Esophagus muscularis mucosa (tissue), 4 donors: ENCODE measurements at regions not wholly inside any gene's neighbourhood (a gene's known extent, or its start where the extent isn't known, plus 50 kb on each side); places are given as distances from the start of the nearest gene placed in this dataset.

Source experiments
- DNase-seq: peaks from one replicate; pipeline ENCODE4 v3.0.0-alpha.2; 2017; ENCODE audit errors: extremely low spot score
- H3K27ac ChIP-seq, 4 donors: fragments of 200-600 bp; sonication (generic); replicated peaks in 1 of 4; 1 replicate in 3 of 4; 2 replicates in 1 of 4; pipeline ENCODE4 v1.5.1; 2016 to 2019; ENCODE audit warnings: mild to moderate bottlenecking in 1 of 4
- H3K27me3 ChIP-seq, 4 donors: fragments of 200-600 bp; sonication (generic); one replicate each; pipeline versions ENCODE4 v1.5.1 to v1.6.0; 2016 to 2019
- H3K36me3 ChIP-seq, 4 donors: fragments of 200-600 bp; sonication (generic); one replicate each; pipeline ENCODE4 v1.5.1; 2016 to 2019
- H3K4me1 ChIP-seq, 4 donors: fragments of 200-600 bp; sonication (generic); one replicate each; pipeline ENCODE4 v1.5.1; 2016 to 2019
- H3K4me3 ChIP-seq, 4 donors: fragments of 200-600 bp; sonication (generic); 1 replicate in 2 of 4; 2 replicates in 2 of 4; pipeline ENCODE4 v1.5.1; 2016 to 2019; ENCODE audit warnings: mild to moderate bottlenecking in 4 of 4, moderate library complexity in 1 of 4
- H3K9me3 ChIP-seq, 4 donors: fragments of 200-600 bp; sonication (generic); 1 replicate in 3 of 4; 2 replicates in 1 of 4; pipeline ENCODE4 v1.5.1; 2016 to 2019
- CTCF ChIP-seq, 3 experiments: fragments of 200-600 bp in 2 of 3; fragments of 450-650 bp in 1 of 3; sonication (generic) in 2 of 3; IDR thresholded peaks; one replicate each; pipeline ENCODE4 v1.5.1; 2017 to 2019; ENCODE audit warnings: antibody characterized with exemption in 3 of 3, mild to moderate bottlenecking in 2 of 3, moderate library complexity in 1 of 3
- EP300 ChIP-seq: sonication (generic); formaldehyde crosslinking; IDR thresholded peaks from one replicate; pipeline ENCODE4 v1.6.1; 2017; ENCODE audit warnings: antibody characterized with exemption
- POLR2A ChIP-seq: fragments of 450-650 bp; IDR thresholded peaks from one replicate; pipeline ENCODE4 v1.6.1; 2017; ENCODE audit warnings: antibody characterized with exemption, moderate library complexity, mild to moderate bottlenecking, low read depth
- POLR2AphosphoS5 ChIP-seq, 2 donors: sonication (generic); formaldehyde crosslinking; IDR thresholded peaks; one replicate each; pipeline ENCODE4 v1.6.1; 2017; ENCODE audit warnings: antibody characterized with exemption in 2 of 2
- WGBS: methylation state at CpG from one replicate; pipeline ENCODE4 v1.1.5; 2018; 5-methylcytosine and 5-hydroxymethylcytosine counted together
- intact Hi-C: fragments of 100-400 bp; cut with DNase I; formaldehyde crosslinking; loops from one replicate; pipeline ENCODE4 v1.15.1; 2023

DNA sequence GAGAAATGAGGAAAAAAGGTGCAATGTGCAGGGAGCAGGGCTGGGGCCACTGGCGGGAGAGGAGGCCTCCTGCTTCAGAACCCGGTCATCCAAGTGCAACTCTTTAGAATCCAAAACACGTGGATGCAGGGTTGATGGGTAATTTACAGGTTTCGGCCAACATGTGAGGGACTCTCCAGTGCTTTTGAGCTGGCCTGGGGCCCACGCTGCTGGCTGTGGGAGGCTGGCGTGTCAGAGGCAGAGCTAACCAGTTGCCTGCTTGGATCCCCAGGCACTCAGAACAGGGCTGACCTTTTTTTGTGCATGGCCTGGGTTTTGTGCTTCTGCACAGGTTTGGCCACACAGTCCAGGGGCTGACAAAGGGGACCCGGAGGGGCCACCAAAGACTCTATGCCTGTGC is 61.6 kb downstream of the GADD45G start:
- intact Hi-C loops: no loop called here
- Histone ChIP-seq H3K27ac (no peak overlapping the region), H3K9me3 (no peaks in the 10 kb centered on the region), H3K4me3 (no peak overlapping the region), H3K27me3 (no peaks in the 10 kb centered on the region), H3K36me3 (no peaks in the 10 kb centered on the region), H3K4me1 (peaks cover 10 to 16% (median 16%) of the 10 kb centered on the region in 4 donors)
- WGBS: 77% methylated on average over 4 of the region's 7 CpGs
- TF ChIP-seq POLR2A (no peak), POLR2AphosphoS5 (IDR thresholded peaks at IDR 0.05) (no peak), CTCF (IDR thresholded peaks at IDR 0.05) (no peak), EP300 (no peak)
- no peak for DNase-seq

- H3K27ac ChIP-seq: no peak overlapping the region
- H3K4me3 ChIP-seq: no peak overlapping the region
- no peak for TF ChIP-seq POLR2AphosphoS5 (IDR thresholded peaks at IDR 0.05)
- no peak for TF ChIP-seq EP300
- no peak for TF ChIP-seq POLR2A
- TF ChIP-seq CTCF (IDR thresholded peaks at IDR 0.05): no peak
- intact Hi-C loops: no loop called here
- H3K36me3 ChIP-seq: no peaks in the 10 kb centered on the region
- WGBS: 93% methylated on average over 6 of the region's 6 CpGs
- no peak for DNase-seq
- no peaks in the 10 kb centered on the region for H3K9me3 ChIP-seq
- no peaks in the 10 kb centered on the region for H3K27me3 ChIP-seq
- peaks cover 6 to 10% (median 10%) of the 10 kb centered on the region in 4 donors for H3K4me1 ChIP-seq
Measured at GRCh38 chr9:89666950-89667349, 62.1 kb downstream of the GADD45G start.

DNA sequence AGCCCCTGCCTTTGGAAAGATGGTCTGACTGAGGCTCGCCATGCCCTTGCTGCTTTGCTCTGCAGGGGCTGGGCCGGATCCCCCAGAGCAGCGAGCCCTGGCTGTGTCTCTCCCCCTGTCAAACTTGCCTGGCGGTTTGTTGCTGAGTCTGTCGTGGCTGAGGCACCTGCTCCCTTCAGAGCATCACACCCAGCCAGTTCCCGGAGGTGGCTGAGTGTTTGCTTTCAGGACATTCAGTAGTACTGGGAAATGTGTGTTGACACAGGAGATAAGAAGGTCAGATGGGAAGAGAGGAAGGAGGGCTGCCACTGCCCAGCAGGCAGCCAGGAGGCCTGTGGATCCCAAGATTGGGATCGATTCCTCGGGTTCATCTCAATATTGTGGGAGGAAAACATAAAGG is 62.9 kb downstream of the GADD45G start:
- Histone ChIP-seq H3K27ac (no peak overlapping the region), H3K9me3 (no peaks in the 10 kb centered on the region), H3K36me3 (no peaks in the 10 kb centered on the region), H3K4me3 (no peak overlapping the region), H3K4me1 (peaks cover 0 to 2% (median 2%) of the 10 kb centered on the region in 4 donors), H3K27me3 (no peaks in the 10 kb centered on the region)
- TF ChIP-seq CTCF (IDR thresholded peaks at IDR 0.05) (no peak), POLR2AphosphoS5 (IDR thresholded peaks at IDR 0.05) (no peak), POLR2A (no peak), EP300 (no peak)
- WGBS: 80% methylated on average over 8 of the region's 8 CpGs
- intact Hi-C loops: no loop called here
- no peak for DNase-seq

- 69% methylated on average over 7 of the region's 7 CpGs for WGBS
- no peaks in the 10 kb centered on the region for H3K36me3 ChIP-seq
- no peak overlapping the region for H3K27ac ChIP-seq
- intact Hi-C loops: no loop called here
- TF ChIP-seq POLR2A (no peak), EP300 (no peak), POLR2AphosphoS5 (IDR thresholded peaks at IDR 0.05) (no peak), CTCF (IDR thresholded peaks at IDR 0.05) (no peak)
- DNase-seq: no peak
- H3K9me3 ChIP-seq: no peaks in the 10 kb centered on the region
- H3K4me1 ChIP-seq: no peaks in the 10 kb centered on the region
- no peaks in the 10 kb centered on the region for H3K27me3 ChIP-seq
- H3K4me3 ChIP-seq: no peak overlapping the region
Measured at GRCh38 chr9:89668216-89668865, 63.5 kb downstream of the GADD45G start.

GRCh38 chr9:89668866-89669246 is 64.0 kb downstream of the GADD45G start:
- H3K9me3 ChIP-seq: no peaks in the 10 kb centered on the region
- no peaks in the 10 kb centered on the region for H3K27me3 ChIP-seq
- H3K36me3 ChIP-seq: no peaks in the 10 kb centered on the region
- intact Hi-C loops: no loop called here
- TF ChIP-seq POLR2A (no peak), CTCF (IDR thresholded peaks at IDR 0.05) (no peak), POLR2AphosphoS5 (IDR thresholded peaks at IDR 0.05) (no peak), EP300 (no peak)
- H3K27ac ChIP-seq: no peak overlapping the region
- H3K4me3 ChIP-seq: no peak overlapping the region
- H3K4me1 ChIP-seq: no peaks in the 10 kb centered on the region
- DNase-seq: no peak
- WGBS: 100% methylated on average over 1 of the region's 2 CpGs
